Lower leg skin (tissue), 4 donors: ENCODE measurements at regions not wholly inside any gene's neighbourhood (a gene's known extent, or its start where the extent isn't known, plus 50 kb on each side); places are given as distances from the start of the nearest gene placed in this dataset.

ENCODE experiments used
- DNase-seq, 2 donors: peaks; one replicate each; pipeline ENCODE4 v3.0.0-alpha.2; 2019; ENCODE audit warnings: low spot score in 2 of 2
- H3K4me3 ChIP-seq: fragments of 200-600 bp; sonication (generic); 2 replicates; pipeline ENCODE4 v1.5.1; 2017; ENCODE audit warnings: mild to moderate bottlenecking, low read depth; ENCODE audit not compliant: poor library complexity, severe bottlenecking
- POLR2A ChIP-seq, 2 donors: fragments of 450-650 bp; IDR thresholded peaks; one replicate each; pipeline ENCODE4 v1.6.1; 2016 to 2017; ENCODE audit warnings: antibody characterized with exemption in 2 of 2, mild to moderate bottlenecking in 1 of 2, moderate library complexity in 1 of 2
- WGBS, 2 donors: methylation state at CpG; one replicate each; pipeline ENCODE4 v1.1.5; 2018; 5-methylcytosine and 5-hydroxymethylcytosine counted together
- intact Hi-C: fragments of 100-400 bp; cut with DNase I; formaldehyde crosslinking; loops from one replicate; pipeline ENCODE4 v1.15.0; 2023; ENCODE audit warnings: low total_unique reads
- TF ChIP-seq, protein P1 (sequence below), 3 donors: fragments of 450-650 bp; IDR thresholded peaks; one replicate each; pipeline ENCODE4 v1.5.1; 2016; ENCODE audit warnings: antibody characterized with exemption in 3 of 3, mild to moderate bottlenecking in 3 of 3, moderate library complexity in 2 of 3

DNA sequence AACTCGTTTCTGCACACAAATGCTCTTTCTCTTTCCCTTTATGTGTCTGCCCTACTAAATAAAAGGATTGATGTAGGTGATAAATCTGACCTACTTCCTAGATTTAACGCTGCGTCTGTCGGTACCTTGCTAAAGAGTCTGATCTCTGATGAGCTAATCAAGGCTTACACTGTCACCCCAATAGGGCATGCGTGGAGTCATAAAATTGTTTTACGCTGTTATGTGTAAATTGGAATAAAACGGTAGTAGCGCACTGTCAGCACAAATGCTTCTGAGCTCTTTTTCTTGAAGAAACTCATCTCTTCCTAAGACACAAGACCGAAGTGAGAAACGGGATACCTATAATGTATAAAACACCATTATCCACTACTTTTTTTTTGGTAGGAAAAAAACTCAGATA lies 2106.3 kb upstream of the WWC1 start:
- 74 to 78% methylated on average over 10 of the region's 10 CpGs for WGBS, 2 donors
- no peak overlapping the region for H3K4me3 ChIP-seq
- no peak for DNase-seq
- TF ChIP-seq, protein P1, sequence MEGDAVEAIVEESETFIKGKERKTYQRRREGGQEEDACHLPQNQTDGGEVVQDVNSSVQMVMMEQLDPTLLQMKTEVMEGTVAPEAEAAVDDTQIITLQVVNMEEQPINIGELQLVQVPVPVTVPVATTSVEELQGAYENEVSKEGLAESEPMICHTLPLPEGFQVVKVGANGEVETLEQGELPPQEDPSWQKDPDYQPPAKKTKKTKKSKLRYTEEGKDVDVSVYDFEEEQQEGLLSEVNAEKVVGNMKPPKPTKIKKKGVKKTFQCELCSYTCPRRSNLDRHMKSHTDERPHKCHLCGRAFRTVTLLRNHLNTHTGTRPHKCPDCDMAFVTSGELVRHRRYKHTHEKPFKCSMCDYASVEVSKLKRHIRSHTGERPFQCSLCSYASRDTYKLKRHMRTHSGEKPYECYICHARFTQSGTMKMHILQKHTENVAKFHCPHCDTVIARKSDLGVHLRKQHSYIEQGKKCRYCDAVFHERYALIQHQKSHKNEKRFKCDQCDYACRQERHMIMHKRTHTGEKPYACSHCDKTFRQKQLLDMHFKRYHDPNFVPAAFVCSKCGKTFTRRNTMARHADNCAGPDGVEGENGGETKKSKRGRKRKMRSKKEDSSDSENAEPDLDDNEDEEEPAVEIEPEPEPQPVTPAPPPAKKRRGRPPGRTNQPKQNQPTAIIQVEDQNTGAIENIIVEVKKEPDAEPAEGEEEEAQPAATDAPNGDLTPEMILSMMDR (IDR thresholded peaks at IDR 0.05), result no peak
- no peak for TF ChIP-seq POLR2A (IDR thresholded peaks at IDR 0.05)
- intact Hi-C loops, result no loop called here

DNA sequence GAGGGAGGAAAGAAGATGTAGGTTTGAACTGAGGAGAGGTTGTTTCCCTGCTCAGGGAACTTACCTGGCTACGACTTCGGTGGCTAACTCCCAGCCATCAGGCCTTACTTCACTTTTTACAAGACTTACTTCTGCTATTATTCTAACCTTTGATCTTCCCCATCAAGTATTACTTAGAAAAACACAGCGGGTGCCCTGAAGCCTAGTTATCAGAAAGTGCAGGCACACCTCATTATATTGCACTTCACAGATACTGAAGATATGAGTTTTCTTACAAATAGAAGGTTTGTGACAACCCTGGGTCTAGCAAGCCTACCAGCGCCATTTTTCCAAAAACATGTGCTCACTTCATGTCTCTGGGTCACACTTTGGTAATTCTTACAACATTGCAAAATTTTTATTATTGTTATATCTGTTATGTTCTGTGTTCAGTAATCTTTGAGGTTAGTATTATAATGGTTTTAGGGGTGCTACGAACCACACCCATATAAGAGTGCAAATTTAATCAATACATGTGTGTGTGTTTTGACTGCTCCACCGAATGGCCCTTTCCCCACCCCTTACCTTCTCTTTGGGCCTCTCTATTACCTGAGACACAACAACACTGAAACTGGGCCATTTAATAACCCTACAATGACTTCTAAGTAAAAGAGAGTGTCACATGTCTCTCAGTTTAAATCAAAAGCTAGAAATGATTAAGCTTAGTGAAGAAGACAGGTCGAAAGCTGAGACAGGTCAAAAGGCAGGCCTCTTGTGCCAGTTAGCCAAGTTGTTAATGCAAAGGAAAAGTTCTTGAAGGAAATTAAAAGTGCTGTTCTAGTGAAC lies 2102.7 kb upstream of the WWC1 start:
- no peak for TF ChIP-seq POLR2A (IDR thresholded peaks at IDR 0.05)
- TF ChIP-seq, protein P1 (IDR thresholded peaks at IDR 0.05), result no peak
- 87 to 88% methylated on average over 7 of the region's 7 CpGs for WGBS, 2 donors
- intact Hi-C loops, result no loop called here
- H3K4me3 ChIP-seq, result no peak overlapping the region
- no peak for DNase-seq

DNA sequence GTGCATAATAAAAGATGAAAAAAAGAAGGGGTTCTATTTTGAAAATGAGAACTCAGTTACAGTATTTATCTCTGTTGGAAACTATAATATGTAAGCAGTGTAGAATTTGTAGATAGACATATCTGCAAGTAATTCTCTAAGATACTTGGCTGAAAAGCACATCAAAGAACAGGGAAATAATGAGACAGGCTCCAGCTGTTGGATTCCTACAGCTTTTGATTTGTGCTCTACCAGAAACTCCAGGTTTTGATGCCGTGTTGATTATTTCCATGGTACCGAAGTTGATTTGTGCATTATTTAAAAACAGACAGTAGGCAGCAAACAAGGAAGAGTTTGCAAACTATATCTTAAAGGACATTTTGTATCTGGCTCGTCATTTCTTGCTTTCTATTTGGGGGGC lies 2098.7 kb upstream of the WWC1 start:
- no peak overlapping the region for H3K4me3 ChIP-seq
- TF ChIP-seq POLR2A (IDR thresholded peaks at IDR 0.05), result no peak
- WGBS, 2 donors, result 29 to 39% methylated on average over 3 of the region's 3 CpGs
- no peak for DNase-seq
- intact Hi-C loops, result no loop called here

DNA sequence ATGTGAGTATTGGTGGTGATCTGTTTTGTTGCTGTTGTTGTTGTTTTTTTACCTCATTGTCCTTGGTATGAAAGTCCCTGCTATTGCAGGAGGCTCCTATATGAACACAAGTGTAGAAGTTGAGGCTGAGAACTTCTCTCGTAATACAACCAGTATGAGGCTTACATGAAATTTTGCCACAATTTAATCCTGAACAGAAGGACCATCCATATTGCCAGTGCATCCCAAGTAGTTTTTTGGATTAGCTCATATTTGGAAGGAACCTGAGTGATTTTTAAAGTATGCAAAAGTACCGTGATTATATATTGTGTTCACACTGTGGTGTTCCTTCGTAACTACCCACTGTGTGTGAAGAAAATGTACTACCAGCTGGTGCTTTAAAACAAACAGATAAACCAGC lies 2095.5 kb upstream of the WWC1 start:
- no peak for DNase-seq
- H3K4me3 ChIP-seq, result no peak overlapping the region
- intact Hi-C loops, result no loop called here
- 90 to 92% methylated on average over 3 of the region's 3 CpGs for WGBS, 2 donors
- no peak for TF ChIP-seq POLR2A (IDR thresholded peaks at IDR 0.05)
- TF ChIP-seq, protein P1 (IDR thresholded peaks at IDR 0.05), result no peak

DNA sequence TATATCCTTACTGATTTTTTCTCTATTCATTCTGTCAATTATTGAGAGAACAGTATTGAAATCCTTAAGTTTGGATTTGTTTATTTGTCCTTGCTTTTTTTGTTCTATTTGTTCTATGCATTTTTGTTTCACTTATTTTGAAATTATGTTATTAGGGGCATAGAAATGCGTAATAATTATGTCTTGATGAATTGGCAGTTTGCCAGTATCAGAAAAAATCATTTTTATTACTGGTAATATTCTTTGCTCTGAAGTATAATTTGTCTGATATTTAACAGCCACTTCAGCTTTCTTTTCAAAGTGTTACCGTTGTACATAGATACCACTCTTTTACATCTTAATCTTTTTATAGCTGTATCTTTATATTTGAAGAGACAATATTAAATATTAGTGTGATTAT lies 2090.9 kb upstream of the WWC1 start:
- TF ChIP-seq, protein P1 (IDR thresholded peaks at IDR 0.05), result no peak
- no peak for TF ChIP-seq POLR2A (IDR thresholded peaks at IDR 0.05)
- 71 to 77% methylated on average over 2 of the region's 2 CpGs for WGBS, 2 donors
- intact Hi-C loops, result no loop called here
- H3K4me3 ChIP-seq, result no peak overlapping the region
- DNase-seq, result no peak

DNA sequence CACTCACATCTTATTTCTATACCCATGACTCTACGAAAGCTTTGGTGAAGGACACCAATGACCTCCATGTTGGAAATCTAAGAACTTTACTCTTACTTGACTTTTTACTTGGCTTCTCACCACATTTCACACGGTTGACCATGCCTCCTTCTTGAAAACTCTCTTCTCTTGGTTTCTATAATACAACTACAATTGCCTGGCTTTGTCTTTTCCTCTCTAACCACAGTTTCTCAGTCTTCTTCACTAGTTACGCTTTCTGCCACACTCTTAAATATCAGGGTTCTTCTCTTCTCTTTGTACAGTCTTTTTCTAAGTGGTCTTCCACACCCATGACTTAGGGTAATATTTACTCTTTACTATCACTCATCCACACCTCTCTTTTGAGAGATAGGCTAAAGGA lies 2079.8 kb upstream of the WWC1 start:
- H3K4me3 ChIP-seq, result no peak overlapping the region
- DNase-seq, result no peak
- intact Hi-C loops, result no loop called here
- TF ChIP-seq, protein P1 (IDR thresholded peaks at IDR 0.05), result no peak
- no peak for TF ChIP-seq POLR2A (IDR thresholded peaks at IDR 0.05)
- 84 to 85% methylated on average over 3 of the region's 3 CpGs for WGBS, 2 donors
